ENCODE measurements at regions not wholly inside any gene's neighbourhood (a gene's known extent, or its start where the extent isn't known, plus 50 kb on each side); places are given as distances from the start of the nearest gene placed in this dataset.

DNA sequence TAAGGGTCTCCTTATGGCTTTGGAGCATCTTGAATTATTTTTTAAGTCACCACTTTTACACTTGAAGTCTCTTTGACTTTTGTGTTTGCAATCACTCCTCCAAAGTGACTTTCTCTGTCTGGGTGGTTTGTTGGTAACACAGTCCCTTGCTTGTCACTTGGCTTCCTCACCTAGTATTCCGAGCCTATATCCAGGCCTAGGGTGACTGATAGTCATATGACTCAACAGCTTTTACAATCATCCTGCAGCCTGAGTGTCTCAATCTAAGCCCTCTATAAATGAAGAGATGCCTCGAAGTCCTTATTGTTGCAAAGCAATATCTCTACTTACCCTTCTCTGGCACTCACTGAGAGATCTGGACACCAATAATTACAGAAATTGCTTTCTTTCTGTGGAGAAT lies 53.9 kb upstream of the SETBP1 start:
- intact Hi-C loops (cut with micrococcal nuclease) = no loop called here
- CTCF ChIA-PET = interaction anchor here (0.9 to 1.5 kb wide), 2 partner anchors 88 to 1006 kb away, joined by 4 read pairs; no protein-coding TSS in a partner anchor
- H3K27ac Mint-ChIP-seq (ENCODE audit: low read depth, unreplicated experiment) = peak overlapping the region; percentile 40
- H3K36me3 Mint-ChIP-seq (ENCODE audit: insufficient read depth, unreplicated experiment) = no peaks in the 10 kb centered on the region
- H3K4me1 Mint-ChIP-seq (ENCODE audit: insufficient read depth, unreplicated experiment) = peaks cover 8% of the 10 kb centered on the region
- H3K4me3 Mint-ChIP-seq (ENCODE audit: unreplicated experiment) = no peak overlapping the region
- no peaks in the 10 kb centered on the region for H3K27me3 Mint-ChIP-seq (ENCODE audit: insufficient read depth, unreplicated experiment)
- TF ChIP-seq, protein P1, sequence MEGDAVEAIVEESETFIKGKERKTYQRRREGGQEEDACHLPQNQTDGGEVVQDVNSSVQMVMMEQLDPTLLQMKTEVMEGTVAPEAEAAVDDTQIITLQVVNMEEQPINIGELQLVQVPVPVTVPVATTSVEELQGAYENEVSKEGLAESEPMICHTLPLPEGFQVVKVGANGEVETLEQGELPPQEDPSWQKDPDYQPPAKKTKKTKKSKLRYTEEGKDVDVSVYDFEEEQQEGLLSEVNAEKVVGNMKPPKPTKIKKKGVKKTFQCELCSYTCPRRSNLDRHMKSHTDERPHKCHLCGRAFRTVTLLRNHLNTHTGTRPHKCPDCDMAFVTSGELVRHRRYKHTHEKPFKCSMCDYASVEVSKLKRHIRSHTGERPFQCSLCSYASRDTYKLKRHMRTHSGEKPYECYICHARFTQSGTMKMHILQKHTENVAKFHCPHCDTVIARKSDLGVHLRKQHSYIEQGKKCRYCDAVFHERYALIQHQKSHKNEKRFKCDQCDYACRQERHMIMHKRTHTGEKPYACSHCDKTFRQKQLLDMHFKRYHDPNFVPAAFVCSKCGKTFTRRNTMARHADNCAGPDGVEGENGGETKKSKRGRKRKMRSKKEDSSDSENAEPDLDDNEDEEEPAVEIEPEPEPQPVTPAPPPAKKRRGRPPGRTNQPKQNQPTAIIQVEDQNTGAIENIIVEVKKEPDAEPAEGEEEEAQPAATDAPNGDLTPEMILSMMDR (IDR thresholded peaks at IDR 0.05; ENCODE audit: unreplicated experiment) = no peak
- POLR2A ChIA-PET = interaction anchor here (0.6 to 1.0 kb wide), 2 partner anchors 24 to 97 kb away, joined by 3 read pairs; no protein-coding TSS in a partner anchor
- DNase-seq (ENCODE audit: unreplicated experiment) = peak; percentile 25
- no peaks in the 10 kb centered on the region for H3K9me3 Mint-ChIP-seq (ENCODE audit: unreplicated experiment)
- no TSS peak for BruUV-seq (replicated peaks)

DNA sequence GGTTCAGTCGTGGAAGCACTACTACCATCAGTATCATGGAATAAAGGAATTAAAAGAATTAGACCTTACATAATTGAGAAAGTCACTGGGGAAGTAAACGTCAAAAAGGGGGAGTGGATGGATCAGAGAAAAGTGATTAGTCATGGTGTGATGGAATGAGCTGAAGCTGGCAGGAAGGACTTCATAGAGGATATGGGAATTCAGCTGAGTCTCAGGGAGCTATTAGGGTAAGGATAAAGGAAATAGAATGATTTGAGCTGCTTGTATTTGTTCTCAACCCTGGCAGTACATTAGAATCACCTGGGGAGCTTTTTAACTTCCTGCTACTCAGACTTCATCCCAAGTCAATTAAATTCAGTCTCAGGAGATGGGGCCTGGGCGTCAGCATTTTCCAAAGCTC lies 53.4 kb upstream of the SETBP1 start:
- CTCF ChIA-PET = interaction anchor here (0.6 to 1.5 kb wide), 4 partner anchors 28 to 1006 kb away, joined by 3 to 4 read pairs (median 4); no protein-coding TSS in a partner anchor
- Mint-ChIP-seq H3K27me3 (ENCODE audit: insufficient read depth, unreplicated experiment) (no peaks in the 10 kb centered on the region), H3K4me3 (ENCODE audit: unreplicated experiment) (no peak overlapping the region), H3K36me3 (ENCODE audit: insufficient read depth, unreplicated experiment) (no peaks in the 10 kb centered on the region), H3K27ac (ENCODE audit: low read depth, unreplicated experiment) (peak overlapping the region; percentile 40), H3K4me1 (ENCODE audit: insufficient read depth, unreplicated experiment) (peaks cover 8% of the 10 kb centered on the region), H3K9me3 (ENCODE audit: unreplicated experiment) (no peaks in the 10 kb centered on the region)
- DNase-seq (ENCODE audit: unreplicated experiment) = peak; percentile 53
- intact Hi-C loops (cut with micrococcal nuclease) = no loop called here
- POLR2A ChIA-PET = interaction anchor here (0.6 to 1.0 kb wide), 2 partner anchors 24 to 98 kb away, joined by 3 read pairs; no protein-coding TSS in a partner anchor
- TF ChIP-seq, protein P1 (IDR thresholded peaks at IDR 0.05; ENCODE audit: unreplicated experiment) = no peak
- no TSS peak for BruUV-seq (replicated peaks)

DNA sequence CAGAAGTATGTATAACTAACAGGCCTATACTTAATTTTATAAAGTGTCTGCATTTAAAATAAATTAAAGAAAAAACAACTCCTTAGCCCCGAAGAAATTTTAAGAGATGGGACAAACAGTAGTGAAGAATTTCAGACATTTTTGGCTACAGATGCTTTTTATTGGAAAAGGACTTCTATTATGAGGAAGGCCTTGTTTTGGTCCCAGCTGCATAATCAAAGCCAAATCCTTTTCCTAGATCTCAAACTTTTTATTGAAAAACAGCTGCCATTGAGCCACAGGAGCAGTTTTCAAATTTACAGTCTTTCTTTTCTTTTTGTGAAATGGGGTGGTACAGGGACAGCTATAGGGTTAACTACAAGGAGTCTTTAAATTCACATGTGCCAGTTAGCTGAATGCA lies 51.3 kb upstream of the SETBP1 start:
- Mint-ChIP-seq H3K27me3 (ENCODE audit: insufficient read depth, unreplicated experiment) (no peaks in the 10 kb centered on the region), H3K4me3 (ENCODE audit: unreplicated experiment) (no peak overlapping the region), H3K4me1 (ENCODE audit: insufficient read depth, unreplicated experiment) (peaks cover 8% of the 10 kb centered on the region), H3K36me3 (ENCODE audit: insufficient read depth, unreplicated experiment) (no peaks in the 10 kb centered on the region), H3K27ac (ENCODE audit: low read depth, unreplicated experiment) (no peak overlapping the region), H3K9me3 (ENCODE audit: unreplicated experiment) (no peaks in the 10 kb centered on the region)
- ChIA-PET CTCF (interaction anchor here (0.9 to 1.5 kb wide), 2 partner anchors 8 to 17 kb away, joined by 4 to 10 read pairs; no protein-coding TSS in a partner anchor), POLR2A (interaction anchor here (1.0 to 1.3 kb wide), 2 partner anchors 13 to 14 kb away, joined by 4 read pairs; no protein-coding TSS in a partner anchor)
- intact Hi-C loops (cut with micrococcal nuclease) = no loop called here
- BruUV-seq (replicated peaks) = no TSS peak
- DNase-seq (ENCODE audit: unreplicated experiment) = no peak
- TF ChIP-seq, protein P1 (IDR thresholded peaks at IDR 0.05; ENCODE audit: unreplicated experiment) = no peak

DNA sequence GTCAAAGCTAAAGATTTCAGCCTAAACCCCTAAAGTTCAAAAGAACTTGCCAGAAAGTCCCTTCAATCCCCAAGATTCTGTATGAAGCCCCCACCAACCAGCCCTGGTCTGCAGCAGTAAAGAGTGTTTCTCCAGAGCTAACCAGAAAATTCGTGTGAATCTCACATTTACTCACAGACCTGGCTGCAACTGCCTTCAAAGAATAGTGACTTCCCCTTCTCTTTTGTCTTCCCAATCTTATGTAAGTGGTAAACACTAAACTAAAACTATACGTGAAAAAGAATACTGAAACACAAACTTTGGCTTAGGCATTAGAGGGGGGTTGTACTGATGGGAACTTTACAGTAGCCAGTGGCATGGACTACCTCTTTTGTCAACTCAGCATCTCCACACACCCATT lies 50.6 kb upstream of the SETBP1 start:
- CTCF ChIA-PET = no interaction called here
- no peak overlapping the region for H3K4me3 Mint-ChIP-seq (ENCODE audit: unreplicated experiment)
- H3K27me3 Mint-ChIP-seq (ENCODE audit: insufficient read depth, unreplicated experiment) = no peaks in the 10 kb centered on the region
- DNase-seq (ENCODE audit: unreplicated experiment) = no peak
- TF ChIP-seq, protein P1 (IDR thresholded peaks at IDR 0.05; ENCODE audit: unreplicated experiment) = no peak
- intact Hi-C loops (cut with micrococcal nuclease) = no loop called here
- H3K36me3 Mint-ChIP-seq (ENCODE audit: insufficient read depth, unreplicated experiment) = no peaks in the 10 kb centered on the region
- H3K4me1 Mint-ChIP-seq (ENCODE audit: insufficient read depth, unreplicated experiment) = peaks cover 8% of the 10 kb centered on the region
- H3K27ac Mint-ChIP-seq (ENCODE audit: low read depth, unreplicated experiment) = no peak overlapping the region
- POLR2A ChIA-PET = interaction anchor here (1.0 kb wide), 1 partner anchor 14 kb away, joined by 4 read pairs; no protein-coding TSS in a partner anchor
- H3K9me3 Mint-ChIP-seq (ENCODE audit: unreplicated experiment) = no peaks in the 10 kb centered on the region
- no TSS peak for BruUV-seq (replicated peaks)
